Esophagus muscularis mucosa (tissue), 4 donors: ENCODE measurements at regions not wholly inside any gene's neighbourhood (a gene's known extent, or its start where the extent isn't known, plus 50 kb on each side); places are given as distances from the start of the nearest gene placed in this dataset.

Source experiments
- EP300 ChIP-seq: sonication (generic); formaldehyde crosslinking; IDR thresholded peaks from one replicate; pipeline ENCODE4 v1.6.1; 2017; ENCODE audit warnings: antibody characterized with exemption
- POLR2A ChIP-seq: fragments of 450-650 bp; IDR thresholded peaks from one replicate; pipeline ENCODE4 v1.6.1; 2017; ENCODE audit warnings: antibody characterized with exemption, moderate library complexity, mild to moderate bottlenecking, low read depth
- POLR2AphosphoS5 ChIP-seq, 2 donors: sonication (generic); formaldehyde crosslinking; IDR thresholded peaks; one replicate each; pipeline ENCODE4 v1.6.1; 2017; ENCODE audit warnings: antibody characterized with exemption in 2 of 2
- TF ChIP-seq, protein P1 (sequence below), 3 experiments: fragments of 200-600 bp in 2 of 3; fragments of 450-650 bp in 1 of 3; sonication (generic) in 2 of 3; IDR thresholded peaks; one replicate each; pipeline ENCODE4 v1.5.1; 2017 to 2019; ENCODE audit warnings: antibody characterized with exemption in 3 of 3, mild to moderate bottlenecking in 2 of 3, moderate library complexity in 1 of 3

DNA sequence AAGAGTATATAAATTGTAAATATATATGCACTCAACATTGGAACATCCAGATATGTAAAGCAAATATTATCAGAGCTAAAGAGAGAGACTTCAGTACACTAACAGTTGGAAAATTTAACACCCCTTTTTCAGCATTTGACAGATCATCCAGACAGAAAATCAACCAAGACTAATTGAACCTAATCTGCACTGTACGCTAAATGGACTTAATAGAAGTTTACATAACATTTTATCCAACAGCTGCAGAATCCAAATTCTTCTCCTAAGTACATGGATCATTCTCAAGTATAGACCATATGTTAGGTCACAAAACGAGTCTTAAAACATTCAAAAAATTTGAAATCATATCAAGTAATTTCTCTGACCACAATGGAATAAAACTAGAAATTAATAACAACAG lies 229.1 kb upstream of the CLEC14A start:
- TF ChIP-seq POLR2A, result no peak
- TF ChIP-seq, protein P1, sequence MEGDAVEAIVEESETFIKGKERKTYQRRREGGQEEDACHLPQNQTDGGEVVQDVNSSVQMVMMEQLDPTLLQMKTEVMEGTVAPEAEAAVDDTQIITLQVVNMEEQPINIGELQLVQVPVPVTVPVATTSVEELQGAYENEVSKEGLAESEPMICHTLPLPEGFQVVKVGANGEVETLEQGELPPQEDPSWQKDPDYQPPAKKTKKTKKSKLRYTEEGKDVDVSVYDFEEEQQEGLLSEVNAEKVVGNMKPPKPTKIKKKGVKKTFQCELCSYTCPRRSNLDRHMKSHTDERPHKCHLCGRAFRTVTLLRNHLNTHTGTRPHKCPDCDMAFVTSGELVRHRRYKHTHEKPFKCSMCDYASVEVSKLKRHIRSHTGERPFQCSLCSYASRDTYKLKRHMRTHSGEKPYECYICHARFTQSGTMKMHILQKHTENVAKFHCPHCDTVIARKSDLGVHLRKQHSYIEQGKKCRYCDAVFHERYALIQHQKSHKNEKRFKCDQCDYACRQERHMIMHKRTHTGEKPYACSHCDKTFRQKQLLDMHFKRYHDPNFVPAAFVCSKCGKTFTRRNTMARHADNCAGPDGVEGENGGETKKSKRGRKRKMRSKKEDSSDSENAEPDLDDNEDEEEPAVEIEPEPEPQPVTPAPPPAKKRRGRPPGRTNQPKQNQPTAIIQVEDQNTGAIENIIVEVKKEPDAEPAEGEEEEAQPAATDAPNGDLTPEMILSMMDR (IDR thresholded peaks at IDR 0.05), result no peak
- no peak for TF ChIP-seq POLR2AphosphoS5 (IDR thresholded peaks at IDR 0.05)
- TF ChIP-seq EP300, result no peak
